Hippocampal formation (tissue), 2 donors: ENCODE measurements at regions not wholly inside any gene's neighbourhood (a gene's known extent, or its start where the extent isn't known, plus 50 kb on each side); places are given as distances from the start of the nearest gene placed in this dataset.

Experiments
- DNase-seq, 2 donors: peaks; one replicate each; lab custom pipeline; 2025; lab: John Stamatoyannopoulos, UW

DNA sequence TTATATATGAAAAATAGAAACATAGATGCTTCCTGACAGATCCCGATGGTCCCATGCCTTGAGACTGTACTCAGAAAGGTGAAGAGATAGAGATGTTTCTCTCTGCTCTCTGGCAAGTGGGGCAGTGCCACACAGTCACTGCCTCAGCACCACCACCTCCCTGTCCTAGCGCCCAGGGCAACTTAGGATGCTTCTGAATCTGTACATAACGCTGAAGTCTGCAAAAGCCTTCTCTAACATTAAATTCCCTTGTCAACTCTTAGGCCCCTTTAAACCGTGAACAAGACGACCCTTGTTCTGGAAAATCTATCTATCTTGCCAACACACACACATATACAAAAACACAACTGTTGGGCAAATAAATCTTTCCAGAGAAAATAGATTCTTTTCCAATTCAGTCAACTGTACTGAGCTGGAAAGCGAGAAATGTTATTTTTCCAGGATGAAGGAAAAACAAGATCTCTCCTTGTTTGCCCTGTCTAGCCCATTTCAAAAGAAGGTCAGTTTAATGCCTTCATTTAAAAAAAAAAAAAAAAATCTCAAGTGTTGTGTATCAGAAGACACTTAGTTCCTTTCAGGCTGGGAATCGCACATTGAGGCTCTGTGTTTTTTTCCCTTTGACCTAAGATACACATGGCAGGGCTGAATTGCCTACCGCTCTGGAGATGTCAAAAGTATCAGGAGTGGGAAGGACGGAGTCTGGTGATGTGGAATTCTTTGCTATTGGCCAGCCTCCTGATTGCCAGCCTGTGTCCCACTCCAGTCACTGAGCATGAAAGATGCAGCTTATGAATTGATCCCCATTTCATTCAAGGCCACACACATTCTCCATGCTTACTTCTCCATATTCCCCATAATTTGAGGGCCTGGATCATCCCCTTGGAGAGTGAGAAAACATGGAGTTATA is 241.4 kb downstream of the LACC1 start:
- DNase-seq = no peak

DNA sequence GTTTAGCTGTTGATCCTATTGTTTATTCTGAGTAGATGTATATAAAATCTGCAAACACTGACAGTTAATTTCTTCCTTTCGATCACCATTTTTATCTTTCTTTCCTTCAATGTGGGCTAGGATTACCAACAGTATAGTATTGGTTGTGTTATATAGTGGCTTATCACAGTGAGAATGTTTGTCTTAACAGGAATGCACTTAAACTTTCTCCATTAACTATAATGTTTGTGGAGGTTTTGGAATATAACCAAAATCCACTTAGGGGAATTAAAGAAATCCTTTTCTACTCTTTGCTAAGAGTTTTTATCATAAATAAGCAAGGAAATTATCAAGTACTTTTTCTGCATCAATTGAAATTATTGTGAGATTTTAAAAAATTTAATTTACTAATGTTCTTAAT is 244.6 kb downstream of the LACC1 start:
- no peak for DNase-seq

DNA sequence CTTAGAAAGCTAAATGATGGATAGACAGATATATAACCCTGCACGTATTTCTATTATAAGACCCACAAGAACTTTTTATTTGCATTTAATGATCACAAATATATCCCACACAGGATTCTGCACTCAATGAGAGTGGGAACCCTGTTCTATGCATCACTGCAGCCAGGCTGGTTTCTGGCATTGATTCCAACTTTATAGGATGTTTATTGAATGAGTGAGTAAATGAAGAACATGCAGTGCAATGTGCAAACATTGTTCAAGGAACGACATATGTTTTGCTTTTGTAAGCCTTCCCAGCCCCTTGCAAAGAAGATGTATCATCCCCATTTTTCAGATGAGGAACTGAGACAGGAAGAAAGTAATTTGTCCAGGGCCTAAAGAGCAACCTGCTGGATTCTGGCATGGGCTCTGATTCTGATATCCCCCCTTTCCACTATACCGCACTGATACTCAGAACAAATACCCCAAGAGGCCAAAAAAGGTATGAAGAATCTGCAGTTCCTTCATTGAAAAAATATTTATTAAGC is 246.3 kb downstream of the LACC1 start:
- no peak for DNase-seq

DNA sequence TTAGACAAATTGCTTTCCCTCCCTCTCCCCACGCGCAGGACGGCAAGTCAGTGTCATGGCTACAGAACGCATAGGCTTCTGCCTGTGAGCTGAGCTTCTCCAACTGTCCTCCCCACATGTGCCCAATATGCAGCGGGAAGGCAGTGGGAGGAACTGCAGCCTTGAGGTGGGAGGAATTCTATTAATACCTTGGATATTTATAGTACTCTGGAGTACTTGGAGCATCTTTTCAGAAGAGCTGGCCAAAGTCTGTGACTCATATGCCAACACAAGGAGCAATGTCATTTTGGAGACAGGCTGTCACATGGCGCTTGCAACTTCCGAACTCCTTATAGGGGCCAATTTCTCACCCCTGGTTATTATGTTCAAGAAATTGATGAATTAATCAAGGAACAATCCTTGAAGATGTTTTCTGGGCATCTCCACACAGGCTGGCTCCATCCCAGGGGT is 245.0 kb upstream of the SERP2 start:
- peak in 1 of 2 donors; percentile 50 for DNase-seq

DNA sequence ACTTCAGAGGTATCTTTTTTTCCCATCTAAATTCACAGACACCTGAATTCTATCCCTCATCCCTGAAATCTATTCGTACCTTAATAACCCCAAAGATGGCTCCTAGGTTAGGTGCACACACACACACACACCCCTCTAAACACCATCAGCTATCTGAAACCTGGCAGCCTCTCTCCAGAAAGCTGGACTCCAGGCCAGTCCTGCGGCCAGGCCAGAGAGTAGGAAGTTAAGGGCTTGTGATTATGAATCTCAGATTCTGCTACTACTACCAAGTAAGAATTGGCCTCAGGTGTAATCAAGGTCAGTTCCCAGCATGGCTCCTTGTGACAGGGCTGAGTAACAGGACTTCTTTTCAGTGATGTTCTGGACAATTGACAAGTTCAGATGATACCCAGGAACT is 244.2 kb upstream of the SERP2 start:
- no peak for DNase-seq

DNA sequence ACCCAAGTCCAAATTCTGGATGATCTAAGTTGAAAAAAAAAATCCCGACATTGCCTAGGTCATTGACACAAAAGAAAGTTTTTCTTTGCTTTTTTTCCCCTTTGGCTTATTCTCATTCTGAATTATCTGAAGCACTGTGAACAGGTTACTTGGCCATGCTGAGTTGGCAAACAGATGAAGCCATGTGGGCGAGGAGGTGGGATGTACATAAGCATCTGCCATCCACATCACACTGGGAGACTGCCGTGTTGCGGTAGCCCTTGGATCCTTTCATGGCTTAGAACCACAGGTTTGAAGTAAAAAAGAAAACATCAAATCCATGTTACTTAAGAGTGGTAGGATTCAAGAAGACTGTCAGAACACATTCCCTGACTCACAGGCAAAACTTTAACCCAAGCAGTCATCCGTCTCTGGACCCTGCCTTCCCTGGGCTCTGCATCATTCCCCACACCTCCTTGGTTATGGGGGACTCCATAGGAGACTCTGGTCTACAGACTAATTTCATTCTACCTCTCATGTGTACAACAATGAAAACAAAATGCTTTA is 242.5 kb upstream of the SERP2 start:
- DNase-seq = no peak

DNA sequence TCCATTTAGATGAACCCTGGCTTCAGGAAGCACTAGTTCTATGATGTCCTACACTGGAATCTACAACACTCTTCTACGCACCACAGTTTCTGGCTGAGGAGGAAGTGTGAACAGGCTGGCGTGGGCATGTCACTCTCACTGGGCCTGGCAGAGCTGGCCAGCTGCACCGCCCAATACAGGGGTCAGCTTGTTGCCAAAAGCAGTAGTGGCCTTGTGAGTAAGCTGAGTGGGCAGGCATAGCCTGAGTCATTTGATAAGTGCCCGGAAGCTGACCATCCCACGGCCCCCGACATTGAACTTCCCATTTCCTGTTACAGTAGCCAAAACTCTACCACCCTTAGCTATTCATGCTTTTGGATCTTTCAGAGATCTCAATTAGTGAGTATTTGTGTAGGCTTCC is 240.9 kb upstream of the SERP2 start:
- peak in 1 of 2 donors; percentile 39 for DNase-seq

DNA sequence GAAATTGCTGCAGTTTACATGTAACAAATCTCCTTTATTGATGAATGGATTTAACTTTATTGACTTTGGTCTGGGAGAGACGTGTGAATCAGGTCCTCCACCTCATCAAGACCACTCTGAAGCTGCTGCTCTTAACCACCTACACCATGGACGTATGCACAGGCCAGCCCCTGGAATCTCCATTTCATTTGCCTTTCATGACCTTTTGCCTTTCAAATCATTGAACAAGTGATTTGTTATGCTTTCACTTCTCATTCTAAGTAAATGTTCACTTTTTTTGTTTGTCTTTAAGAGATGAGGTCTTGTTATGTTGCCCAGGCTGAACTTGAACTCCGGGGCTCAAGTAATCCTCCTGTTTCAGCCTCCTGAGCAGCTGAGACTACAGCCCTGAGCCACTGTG is 240.0 kb upstream of the SERP2 start:
- DNase-seq = no peak

DNA sequence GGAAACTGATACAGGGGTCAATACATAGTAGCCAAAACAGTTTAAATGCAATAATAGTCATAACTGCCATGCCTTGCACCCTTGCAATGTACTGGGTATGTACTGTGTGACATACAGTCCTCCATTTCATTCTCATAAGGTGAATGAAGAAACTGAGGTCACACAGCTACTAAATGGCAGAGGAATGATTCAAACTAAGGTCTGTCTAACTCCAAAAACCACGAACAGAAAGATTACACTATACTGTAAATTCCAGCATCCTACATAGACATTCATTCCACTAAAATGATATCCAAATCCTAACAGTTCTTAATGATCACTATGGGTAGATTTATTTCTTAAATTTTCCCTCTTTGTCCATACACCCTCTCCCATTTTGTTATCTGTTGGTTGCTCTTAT is 238.1 kb upstream of the SERP2 start:
- DNase-seq = no peak

DNA sequence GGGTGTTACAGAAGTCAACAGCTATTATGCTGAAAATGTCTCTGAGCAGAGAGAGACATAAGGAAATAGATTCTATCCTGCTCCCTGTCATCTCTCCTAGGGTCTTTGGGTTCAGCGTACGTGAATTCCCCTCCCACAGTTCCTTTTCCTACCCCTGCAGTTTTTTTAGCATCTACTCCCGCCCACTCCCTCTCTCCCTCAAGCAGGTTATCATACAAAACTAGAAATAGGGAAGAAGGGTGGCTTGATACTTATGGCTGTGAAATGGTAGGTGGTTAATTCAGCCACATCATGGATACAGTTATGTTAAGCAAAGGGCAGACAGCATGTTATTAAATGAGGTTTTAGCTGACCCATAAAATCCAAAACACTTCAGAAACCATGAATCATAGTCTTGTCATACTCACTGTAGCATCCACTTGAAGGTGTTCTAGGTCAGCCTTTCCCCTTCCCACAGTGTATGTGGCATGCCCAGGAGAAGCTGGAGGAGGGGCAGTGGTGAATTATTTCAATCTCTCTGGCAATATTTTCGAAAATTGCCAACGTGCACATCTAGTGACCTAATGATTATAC is 236.8 kb upstream of the SERP2 start:
- no peak for DNase-seq

DNA sequence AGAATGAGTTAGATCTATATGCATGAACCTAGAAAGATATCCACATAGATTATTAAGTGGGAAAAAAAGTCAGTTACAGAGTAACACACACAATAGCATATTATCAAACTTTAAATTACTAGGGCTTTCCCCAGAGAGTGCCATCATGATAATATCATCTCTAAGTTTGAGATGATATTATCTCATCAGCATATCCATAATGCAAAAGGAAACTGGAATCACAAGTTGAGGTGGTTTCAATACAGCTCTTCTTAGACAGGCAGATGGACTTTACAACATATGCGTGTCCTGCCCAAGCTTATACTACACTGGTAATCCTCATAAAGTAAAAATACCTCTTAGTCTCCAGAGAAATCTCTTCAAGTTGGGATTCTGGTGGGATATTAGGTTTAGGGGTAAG is 236.2 kb upstream of the SERP2 start:
- DNase-seq = no peak

DNA sequence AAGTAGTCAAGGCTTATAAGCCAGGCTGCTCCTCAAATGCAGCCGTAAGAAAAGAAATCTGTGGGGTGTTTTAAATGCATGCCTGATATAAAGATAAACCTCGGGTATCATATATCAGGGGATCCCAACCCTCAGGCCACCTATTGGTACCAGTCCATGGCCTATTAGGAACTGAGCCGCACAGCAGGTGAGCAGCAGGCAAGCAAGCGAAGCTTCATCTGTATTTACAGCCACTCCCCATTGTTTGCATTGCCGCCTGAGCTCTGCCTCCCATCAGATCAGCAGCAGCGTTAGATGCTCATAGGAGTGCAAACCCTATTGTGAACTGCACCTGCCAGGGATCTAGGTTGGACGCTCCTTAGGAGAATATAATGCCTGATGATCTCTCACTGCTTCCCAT is 233.5 kb upstream of the SERP2 start:
- DNase-seq = no peak

DNA sequence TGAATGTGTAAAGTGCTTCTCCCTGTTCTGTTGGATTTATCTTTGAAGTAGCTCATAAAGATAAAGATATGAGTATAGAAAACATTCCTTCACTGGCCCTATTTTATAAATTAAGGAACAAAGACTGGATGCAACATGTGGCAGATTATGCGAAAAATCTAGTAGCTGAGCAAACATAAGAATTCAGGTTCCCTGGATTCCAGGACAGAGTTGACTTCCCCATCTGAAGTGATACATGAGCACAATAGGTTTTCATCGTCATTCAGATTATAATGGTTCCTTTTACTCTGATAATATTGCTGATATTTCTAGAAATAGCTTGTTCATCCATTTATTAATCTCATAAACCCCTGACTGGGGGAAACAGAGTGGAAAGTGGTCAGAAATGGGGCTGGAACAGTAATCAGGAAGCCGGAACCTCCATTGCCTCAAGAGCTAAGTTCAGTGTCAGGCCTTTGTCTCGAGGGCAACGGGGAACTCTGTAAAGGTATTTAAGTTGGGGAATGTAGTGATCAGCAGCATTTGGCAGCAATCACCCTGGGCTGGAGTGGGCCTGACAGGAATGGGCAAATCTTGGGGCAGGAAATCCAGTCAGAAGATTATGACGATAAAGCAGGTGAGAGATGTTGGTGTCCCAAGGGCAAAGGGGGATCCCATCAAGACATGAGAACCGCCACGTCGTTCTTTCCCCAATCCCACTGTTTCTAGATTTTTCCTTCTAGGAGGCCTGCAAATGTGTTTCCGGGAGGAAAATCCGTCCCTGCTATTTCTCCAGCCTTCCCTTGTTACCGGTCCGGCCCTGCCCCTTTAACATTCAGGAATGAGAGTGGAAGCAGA is 232.5 kb upstream of the SERP2 start:
- DNase-seq = no peak

DNA sequence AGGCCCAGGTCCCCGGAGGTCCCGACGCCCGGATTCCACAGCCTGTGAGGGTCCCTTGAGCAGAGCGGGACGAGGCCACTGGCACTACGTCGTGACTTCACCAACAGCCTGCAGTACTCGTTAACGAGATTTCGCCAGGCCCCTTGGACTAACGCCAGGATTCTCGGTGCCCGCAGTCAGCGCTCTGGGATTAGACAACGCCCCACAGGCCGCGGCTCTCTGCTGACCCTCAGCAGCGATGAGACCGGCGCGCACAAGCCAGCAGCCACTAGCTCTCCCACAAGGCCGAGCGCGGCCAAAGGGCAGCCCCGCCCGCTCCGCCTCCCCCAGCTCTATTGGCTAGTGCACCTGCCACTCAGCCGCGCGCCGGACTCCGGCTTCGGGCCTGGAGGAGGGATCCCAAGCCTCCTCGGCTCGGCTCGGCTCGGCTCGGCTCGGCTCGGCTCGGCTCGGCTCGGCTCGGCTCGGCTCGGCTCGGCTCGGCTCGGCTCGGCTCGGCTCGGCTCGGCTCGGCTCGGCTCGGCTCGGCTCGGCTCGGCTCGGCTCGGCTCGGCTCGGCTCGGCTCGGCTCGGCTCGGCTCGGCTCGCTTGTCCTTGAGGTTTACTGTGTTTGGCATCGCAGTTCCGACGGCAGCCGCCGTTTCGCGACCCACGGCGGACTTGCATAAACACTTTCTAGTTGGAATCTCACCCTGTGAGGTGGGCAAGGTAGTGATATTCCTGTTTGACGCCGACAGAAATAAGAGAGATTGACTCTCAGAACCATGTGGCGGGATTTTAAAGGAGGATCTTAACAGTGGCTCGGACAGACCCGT is 231.7 kb upstream of the SERP2 start:
- DNase-seq = peak; percentile 94 to 97

DNA sequence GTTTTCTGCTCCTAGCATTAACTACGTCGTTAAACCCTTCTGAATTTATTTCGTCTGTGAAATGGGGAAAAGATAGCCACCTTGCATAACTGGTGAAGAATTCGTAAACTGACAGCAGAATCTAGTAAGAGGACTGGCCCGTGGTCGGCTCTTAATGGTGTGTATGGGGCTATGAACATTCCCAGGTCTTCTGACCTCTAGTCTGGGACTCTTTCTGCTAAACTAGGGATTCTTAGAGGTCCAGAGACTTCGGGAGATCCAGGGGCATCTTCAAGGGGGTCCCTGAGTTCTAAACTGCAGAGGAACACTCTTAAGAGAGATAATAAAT is 231.1 kb upstream of the SERP2 start:
- DNase-seq = no peak

DNA sequence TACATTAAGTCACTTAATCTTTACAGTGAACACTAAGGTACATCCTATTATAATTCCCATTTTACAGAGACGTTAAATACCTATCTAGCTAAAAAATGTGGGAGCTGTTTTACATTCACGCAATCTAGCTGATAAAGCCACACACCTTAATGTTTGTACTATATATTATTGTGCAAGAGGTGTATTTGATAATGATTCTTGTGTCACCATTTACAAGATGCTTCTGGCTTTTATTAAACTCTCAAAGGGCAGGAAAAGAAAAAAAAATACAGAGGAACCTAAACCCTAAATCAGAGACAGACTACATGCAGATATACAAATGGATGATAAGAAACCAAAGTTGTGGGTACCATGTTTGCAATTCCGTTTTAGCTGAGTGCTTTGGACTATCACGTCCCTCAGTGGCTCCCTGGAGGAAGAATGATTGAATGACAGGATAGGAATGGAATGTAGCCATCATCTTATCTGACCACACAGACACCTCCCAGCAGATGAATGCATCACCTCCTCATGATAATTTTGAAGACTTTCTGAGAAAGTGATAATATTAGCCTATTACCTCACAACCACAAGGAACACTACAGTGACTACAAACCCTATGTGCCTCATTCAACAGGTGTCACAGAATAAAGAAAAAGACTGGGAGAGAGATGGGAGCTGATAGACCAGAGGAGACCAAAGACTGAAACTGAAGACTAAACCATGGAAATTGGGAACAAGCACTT is 230.5 kb upstream of the SERP2 start:
- no peak for DNase-seq

DNA sequence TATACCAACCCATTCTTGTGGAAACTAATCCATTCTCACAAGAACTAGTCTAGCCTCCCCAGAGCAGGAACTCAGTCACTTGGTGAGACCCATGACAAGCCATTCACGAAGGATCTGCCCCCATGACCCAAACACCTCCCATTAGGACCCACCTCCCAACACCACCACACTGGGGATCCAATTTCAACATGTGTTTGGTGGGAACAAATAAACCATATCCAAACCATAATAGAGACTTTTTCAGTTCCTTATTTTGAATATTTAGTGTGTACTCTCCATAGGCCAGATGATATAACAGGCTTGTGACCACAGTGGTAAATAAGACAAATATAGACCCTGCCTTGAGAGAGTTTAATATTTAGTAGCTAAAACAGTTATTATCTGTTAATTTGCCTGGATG is 227.5 kb upstream of the SERP2 start:
- no peak for DNase-seq

DNA sequence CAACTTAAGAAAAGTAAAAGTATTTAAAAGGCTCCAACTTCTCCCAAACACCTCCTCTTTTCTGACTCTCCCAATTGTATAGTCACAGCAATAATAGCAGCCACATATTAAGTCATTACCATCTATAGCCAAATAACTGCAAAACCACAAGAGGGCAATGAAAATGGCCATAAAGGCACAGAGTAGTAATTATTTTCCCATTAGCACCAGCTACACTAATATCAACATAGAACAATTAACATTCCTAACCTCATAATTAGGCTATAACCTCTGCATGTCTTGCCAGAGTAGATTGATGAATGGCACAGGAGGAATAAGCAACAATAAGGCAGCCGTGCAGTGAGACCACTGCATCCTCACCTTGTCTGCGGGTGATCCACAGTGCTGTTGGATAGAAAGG is 226.4 kb upstream of the SERP2 start:
- no peak for DNase-seq

DNA sequence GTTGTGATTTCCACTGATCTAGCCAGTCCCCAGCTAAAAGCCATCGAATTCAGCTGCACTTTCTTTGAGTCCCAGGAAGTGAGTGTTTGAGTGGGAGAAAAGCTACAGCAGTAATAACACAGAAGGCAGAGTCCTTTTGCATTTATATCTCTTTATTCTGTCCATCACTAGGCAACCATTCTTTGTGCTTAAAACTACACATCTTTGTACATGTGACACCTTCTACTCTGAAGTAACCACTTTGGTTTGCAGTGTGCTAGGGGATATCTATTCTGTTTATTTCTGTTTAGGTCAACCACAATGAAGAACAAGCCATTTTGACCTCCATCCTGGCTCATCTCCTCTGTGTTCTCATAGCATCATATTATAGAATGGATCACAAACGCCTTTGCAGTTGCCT is 226.0 kb upstream of the SERP2 start:
- no peak for DNase-seq

DNA sequence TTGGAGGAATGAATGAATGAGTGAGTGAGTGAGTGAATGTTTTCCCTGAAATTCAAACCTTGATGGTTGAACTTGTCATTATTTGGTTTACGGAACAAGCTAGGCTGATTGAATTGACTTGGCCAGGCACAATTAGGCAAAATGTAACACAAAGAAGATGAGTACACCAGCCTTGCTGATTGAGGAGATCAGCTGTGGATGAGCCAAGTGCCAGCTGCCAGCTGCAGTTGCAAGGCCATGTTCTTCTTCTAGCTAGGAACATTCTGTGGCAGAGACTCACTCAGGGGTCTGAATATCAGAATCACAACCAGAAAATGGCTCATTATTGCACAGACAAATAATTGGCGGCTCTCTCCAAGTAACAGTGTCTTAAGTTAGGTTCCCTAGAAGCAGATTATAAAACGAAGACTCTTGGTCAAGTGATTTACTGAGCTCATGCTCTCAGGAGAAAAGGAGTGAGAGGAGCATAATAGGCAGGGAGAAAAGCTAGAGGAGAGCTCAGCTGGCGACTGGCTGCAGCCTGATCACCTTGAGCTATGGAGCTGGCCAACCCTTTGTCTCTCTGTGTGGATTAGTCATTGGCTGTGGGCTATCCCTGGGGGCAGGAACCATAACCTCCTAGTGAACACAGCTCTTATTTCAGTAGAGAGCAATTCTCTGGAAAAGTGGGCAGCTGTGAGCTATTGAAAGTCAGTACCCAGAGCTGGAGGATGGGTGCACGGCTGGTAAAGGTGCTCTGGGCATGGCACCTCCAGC is 225.3 kb upstream of the SERP2 start:
- peak in 1 of 2 donors; percentile 49 for DNase-seq
